Esophagus squamous epithelium (tissue), 4 donors: ENCODE measurements at regions not wholly inside any gene's neighbourhood (a gene's known extent, or its start where the extent isn't known, plus 50 kb on each side); places are given as distances from the start of the nearest gene placed in this dataset.

Source experiments
- POLR2A ChIP-seq, 4 donors: fragments of 450-650 bp; IDR thresholded peaks; one replicate each; pipeline ENCODE4 v1.6.1; 2017; ENCODE audit warnings: antibody characterized with exemption in 4 of 4, mild to moderate bottlenecking in 4 of 4, moderate library complexity in 3 of 4
- TF ChIP-seq, protein P1 (sequence below), 6 experiments: fragments of 450-650 bp in 4 of 6; fragments of 200-600 bp in 2 of 6; sonication (generic) in 2 of 6; IDR thresholded peaks; one replicate each; pipeline ENCODE4 v1.5.1; 2016 to 2019; ENCODE audit warnings: antibody characterized with exemption in 6 of 6, mild to moderate bottlenecking in 4 of 6, moderate library complexity in 4 of 6

DNA sequence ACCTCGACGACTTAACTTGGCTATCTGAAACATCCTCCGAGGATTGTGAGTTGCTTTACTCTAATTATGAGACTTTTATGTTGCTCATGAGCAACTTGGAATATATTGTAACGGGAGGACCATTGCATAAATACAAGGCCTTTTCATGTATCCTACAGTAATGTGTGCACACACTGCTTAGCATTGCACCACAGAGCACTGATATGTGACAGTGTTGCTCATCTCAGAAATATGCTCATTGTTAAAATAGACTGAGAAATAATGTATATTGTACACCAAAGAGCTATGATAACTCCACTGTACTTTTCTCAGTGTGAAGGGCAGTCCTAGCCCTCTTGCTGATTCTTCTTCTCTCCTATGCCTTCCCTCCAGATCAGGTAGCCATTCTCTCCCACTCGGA lies 102.8 kb upstream of the CDK13 start:
- TF ChIP-seq POLR2A (IDR thresholded peaks at IDR 0.05) = no peak
- TF ChIP-seq, protein P1, sequence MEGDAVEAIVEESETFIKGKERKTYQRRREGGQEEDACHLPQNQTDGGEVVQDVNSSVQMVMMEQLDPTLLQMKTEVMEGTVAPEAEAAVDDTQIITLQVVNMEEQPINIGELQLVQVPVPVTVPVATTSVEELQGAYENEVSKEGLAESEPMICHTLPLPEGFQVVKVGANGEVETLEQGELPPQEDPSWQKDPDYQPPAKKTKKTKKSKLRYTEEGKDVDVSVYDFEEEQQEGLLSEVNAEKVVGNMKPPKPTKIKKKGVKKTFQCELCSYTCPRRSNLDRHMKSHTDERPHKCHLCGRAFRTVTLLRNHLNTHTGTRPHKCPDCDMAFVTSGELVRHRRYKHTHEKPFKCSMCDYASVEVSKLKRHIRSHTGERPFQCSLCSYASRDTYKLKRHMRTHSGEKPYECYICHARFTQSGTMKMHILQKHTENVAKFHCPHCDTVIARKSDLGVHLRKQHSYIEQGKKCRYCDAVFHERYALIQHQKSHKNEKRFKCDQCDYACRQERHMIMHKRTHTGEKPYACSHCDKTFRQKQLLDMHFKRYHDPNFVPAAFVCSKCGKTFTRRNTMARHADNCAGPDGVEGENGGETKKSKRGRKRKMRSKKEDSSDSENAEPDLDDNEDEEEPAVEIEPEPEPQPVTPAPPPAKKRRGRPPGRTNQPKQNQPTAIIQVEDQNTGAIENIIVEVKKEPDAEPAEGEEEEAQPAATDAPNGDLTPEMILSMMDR (IDR thresholded peaks at IDR 0.05) = no peak
